Stimulated activated CD4-positive, alpha-beta T cell treated with anti-CD3 and anti-CD28 coated beads, Interleukin-2, amount 100 ng/mL, for 24 hours (primary cell): ENCODE measurements at regions not wholly inside any gene's neighbourhood (a gene's known extent, or its start where the extent isn't known, plus 50 kb on each side); places are given as distances from the start of the nearest gene placed in this dataset.

Experiments
- DNase-seq, 2 donors: peaks; one replicate each; pipeline ENCODE4 v3.0.0-alpha.2; 2020

DNA sequence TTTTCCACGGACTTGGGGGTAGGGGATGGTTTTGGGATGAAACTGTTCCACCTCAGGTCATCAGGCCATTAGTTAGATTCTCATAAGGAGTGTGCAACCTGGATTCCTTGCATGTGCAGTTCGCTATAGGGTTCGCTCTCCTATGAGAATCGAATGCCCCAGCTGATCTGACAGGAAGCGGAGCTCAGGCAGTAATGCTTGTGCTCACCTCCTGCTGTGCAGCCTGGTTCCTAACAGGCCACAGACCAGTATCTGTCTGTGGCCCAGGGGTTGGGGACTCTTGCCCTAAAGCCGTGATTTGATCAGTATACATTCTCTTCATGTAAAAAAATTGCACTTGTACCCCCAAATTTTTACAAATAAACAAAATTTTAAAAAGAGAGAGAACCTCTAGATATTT is 219.4 kb upstream of the CPNE8 start:
- DNase-seq: no peak

DNA sequence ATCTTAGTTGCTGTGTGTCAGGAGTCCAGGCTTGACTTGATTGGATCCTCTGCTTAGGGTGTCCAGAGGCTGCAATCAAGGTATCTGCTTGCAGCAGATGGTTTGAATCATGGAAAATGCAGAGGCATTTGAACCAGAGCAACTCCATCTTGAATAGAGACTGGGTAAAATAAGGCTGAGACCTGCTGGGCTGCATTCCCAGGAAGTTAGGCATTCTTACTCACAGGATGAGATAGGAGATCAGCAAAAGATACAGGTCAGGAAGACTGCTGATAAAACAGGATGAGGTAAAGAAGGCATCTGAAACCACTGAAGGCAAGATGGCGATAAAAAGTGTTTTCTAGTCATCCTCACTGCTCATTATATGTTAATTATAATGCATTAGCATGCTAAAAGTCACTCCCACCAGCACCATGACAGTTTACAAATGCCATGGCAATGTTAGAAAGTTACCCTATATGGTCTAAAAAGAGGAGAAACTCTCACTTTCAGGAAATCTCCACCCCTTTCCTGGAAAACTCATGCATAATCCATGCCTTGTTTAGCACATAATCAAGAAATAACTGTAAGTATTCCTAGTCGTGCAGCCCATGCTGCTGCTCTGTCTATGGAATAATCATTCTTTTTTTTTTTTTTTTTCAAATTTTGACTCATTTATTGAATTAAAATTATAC is 218.3 kb upstream of the CPNE8 start:
- no peak for DNase-seq

DNA sequence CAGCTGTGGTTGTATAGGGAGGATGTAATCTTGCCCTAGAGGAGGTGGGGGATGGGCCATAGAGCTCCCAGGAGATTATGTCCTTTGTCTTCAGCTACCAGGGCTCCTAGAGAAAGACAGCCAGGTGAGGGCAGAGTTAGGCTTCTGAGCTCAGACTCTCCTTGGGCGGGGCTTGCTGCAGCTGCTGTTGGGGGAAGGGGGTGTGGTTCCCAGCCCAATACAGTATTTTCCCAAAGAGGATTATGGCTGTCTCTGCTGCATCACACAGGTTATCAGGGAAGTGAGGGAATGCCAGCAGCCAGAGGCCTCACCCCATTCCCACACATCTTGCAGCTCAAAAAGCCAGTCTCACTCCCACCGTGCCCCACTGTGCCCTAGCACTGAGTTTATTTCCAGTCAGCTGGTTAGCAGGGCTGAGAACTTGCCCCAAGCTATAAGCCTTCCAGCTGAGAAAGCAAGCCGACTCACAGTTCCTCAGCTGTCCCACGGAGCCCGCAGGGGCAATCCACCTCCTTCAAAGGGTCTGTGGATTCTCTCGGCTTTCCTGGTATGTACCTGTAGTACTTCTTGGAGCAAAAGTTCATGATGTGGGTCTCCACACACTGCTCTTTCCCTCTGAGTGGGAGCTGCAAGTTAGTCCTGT is 217.3 kb upstream of the CPNE8 start:
- DNase-seq: no peak

DNA sequence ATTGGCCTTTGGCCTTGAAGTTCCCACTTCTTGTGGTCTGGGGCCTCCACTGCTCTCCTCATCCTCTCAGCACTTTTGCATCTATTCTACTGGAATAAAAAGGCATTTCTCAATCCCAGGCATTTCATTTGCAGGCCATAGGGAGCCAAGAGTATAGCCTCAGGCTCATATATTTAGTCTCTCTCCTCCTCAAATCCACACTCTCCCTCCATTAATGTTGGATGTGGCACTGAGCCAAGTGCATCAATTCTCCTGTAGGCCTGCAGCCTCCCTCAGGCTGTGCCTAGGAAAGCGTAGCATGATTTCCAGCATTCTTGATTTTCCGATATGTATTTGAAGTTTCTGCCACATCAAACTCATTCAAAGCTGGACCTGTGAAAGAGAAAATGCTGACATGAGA is 211.5 kb upstream of the CPNE8 start:
- no peak for DNase-seq

DNA sequence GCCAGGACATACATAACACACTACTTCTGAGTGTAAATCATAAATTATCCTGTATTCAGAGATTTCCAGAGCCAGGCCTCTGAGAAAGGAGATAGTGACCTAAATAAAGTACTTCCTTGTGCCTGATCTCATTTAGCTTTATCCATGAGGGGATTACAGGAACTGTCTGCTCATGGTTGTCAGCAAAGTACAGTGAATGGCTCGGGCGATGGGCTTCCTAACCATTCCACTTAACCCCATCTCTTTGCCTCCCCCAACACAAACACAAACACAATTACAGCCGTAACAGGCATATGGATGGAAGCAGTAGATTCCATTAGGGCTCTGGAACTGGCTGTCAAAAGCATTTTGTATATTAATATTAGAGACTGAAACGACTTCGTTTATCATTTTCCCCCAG is 206.7 kb upstream of the CPNE8 start:
- DNase-seq: no peak

DNA sequence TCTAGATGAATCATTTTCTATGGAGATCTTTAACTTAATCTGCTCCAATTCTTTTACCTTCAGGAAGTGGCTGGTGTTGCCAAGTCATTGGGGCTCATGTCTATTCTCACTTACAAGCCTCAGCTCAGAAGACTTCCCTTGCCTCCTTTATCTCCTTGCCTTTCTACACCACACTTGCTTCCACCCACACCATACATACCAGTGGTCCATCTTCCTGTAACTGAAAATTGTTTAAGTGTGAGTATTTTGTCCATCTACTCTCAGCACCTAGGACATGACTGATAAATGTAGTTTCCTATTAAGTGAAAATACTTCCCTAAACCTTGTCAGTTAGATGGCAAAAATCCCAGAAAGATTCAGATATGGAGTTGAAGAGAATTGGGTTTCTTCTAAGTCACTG is 199.7 kb upstream of the CPNE8 start:
- DNase-seq: no peak

DNA sequence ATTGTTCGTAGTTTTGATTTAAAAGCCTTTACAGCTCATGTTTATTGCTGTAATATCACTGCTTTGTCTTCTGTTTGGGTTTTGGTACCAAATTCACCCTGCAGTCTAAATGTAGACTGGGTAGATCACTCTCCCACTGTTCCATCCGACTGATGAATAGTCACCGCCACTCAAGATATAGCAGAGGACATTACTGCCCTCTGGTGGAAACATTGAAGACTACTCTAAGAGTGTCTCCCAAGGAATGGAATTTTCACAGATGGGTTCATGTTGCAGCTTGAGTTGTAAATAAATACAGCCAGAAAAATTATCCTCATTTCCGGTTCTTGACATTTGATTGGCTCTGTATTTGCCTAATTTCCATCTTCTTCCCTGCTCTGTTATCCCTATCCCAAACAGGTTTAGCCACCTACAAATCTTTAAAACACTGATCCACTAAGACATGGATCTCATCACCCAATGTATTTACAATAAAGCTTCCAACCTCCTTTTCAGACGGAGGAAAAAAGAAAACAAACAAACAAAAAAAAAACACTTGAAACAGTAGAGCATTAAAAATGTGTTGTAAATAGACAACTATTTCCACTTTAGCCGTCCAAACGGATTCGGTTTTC is 198.3 kb upstream of the CPNE8 start:
- no peak for DNase-seq

DNA sequence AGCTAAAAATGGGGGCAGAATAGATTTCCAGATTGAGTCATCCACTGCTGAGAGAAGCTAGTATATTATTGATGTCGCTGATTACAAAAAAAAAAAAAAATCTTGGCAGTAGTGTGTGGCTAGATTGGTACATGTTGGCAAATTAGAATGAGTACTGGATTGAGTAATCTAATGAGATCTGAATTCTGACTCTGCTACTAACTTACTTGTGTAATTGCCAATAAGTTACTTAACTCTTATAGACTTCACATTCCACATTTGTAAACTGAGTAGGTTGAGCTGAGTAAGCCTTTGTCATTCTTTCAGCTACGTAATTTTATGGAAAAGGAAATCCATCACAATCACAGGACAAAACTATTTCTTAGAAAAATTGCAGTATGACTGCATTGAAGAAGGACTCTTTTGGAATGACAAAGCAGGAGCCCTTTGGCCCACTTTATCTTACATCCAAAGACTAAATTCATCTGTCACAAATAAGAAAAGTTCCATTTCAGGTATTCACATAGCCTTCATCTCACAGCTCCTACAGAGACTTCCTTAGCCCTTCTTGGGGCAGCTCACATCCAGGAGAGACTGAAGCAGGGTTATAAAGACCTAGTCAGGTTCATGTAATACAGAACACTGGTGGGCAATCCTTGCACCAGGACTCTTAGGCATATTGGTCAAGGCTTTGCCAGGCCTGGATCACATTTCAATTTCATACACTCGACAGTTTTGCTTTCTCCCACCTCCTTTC is 197.3 kb upstream of the CPNE8 start:
- DNase-seq: no peak

DNA sequence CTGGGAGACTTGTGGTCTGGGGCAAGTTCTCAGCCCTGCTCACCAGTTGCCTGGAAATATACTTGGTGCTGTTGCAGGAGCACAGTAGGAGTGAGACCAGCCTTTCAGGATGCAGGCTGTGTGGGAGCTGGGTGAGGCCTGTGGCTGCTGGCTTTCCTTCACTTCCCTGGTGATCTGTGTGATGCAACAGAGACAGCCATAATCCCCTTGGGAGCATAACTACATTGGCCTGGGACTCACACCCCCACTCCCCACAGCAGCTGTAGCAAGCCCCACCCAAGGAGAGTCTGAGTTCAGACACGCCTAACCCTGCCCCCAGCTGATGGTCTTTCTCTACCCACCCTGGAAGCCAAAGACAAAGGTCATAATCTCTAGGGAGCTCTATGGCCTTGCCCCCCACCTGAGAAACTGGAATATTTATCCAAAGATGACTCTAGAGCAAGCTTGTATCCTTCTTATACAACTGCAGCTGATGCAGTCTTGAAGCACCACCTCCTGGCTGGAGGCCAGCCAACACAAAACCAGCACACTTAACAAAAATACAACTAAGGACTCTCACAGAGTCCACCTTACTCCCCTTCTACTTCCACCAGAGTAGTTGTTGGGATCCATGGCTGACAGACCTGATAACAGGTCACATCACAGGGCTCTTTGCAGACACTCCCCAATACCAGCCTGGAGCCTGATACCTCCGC is 190.4 kb upstream of the CPNE8 start:
- no peak for DNase-seq

DNA sequence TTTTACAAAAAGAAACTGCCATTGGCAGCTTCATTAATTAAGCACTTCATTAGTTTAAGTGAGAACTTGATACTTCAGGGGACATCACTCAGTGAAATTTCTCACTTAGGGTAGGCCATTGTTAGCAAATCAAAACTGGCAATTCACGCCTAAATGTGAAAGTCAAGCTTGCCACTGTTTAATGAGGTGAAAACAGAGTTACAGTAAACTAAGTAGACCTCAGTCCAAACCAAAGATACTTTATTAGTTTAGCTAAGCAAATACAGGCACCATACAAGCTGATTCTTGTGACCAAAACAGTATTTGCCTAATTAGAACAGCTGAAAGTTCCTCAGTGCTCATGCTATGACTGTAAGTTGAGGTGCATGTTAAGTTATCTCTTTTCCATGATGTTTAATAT is 176.5 kb upstream of the CPNE8 start:
- DNase-seq: no peak

DNA sequence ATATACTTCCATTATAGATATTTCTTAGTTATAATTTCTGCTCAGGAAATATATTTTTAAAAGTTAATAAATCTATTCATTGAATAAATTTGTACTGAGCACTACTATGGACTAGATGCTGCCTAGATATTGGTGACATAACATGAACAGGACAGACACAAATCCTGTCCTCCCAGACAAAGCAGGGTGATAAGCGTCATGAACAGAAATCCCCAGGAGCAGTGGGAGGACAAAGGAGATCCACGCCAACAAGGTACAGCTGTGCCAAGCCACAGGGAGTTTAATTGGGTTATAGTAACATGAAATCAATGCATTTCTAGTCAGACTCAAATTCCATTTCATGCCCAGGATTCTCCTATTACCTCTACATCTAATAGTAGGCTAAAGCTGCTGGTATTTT is 171.8 kb upstream of the CPNE8 start:
- no peak for DNase-seq

DNA sequence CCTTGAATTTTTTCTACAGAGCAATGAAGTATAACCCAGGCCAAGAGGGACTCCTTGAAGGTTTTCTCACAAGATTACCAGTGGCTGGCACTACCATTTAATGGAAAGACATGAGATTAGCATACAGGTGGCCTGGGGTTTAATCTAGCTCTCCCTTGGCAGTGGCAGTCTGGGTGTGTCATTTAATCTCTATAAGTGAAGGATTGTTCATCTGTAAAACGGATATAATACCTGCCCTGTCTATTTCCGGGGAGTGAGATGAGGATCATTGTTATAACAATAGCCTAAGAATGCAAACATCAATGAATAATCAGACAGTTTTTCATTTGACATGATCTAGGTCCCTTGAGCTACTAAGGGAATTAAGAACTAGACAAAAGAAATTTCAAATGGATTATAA is 168.7 kb upstream of the CPNE8 start:
- no peak for DNase-seq

DNA sequence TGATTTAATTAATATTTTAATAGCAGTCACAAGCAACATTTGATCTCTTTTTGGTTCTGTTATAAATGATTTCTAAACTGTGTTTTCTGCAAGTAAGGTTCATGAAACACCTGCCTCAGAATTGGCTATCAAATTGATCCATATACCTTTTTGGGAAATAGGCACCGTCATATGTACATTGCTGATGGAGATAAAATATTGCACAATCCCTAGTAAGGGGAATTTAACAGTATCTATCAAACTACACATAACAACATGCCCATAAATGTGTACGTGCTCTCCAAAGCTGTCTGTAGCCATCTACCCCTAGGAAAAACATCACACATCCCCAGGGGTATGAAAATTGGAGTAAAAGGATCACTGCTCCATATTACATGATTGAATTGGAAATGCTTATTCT is 167.3 kb upstream of the CPNE8 start:
- no peak for DNase-seq

DNA sequence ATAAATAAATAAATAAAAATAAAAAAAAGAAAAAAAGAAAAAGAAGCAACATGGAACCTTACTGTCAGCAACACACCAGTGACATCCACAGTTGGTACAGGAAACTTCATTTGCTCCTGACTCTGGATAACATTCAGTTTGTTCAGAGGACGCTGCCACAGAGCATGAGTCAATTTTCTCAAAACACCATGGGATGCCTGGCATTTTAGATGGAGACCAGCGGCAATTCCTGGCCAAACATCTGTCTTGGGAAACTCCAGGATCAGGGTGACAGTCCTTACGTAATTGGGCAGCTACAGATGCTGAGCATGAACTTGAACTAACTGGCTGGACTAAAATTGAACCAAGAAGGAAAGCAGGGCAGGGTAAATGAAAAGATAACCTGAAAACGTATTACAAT is 166.2 kb upstream of the CPNE8 start:
- DNase-seq: no peak

DNA sequence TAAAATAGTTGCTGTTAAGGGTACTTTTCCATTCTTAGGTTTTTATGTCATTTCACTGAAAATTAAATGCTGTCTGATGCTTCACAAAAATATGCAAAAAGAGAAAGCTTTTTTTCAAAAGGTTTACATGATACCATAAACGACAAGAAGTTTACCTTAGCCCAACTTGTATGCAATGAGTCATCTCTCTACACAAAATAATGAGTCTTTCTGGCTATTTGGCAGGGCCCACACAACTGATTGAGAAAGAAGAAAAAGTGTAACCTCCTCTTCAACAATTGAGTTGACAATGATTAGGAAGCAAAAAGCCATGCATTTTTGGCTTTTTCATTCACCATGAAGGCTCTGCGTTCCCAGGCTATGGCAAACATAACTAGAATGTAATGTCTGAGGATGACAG is 165.4 kb upstream of the CPNE8 start:
- DNase-seq: no peak

DNA sequence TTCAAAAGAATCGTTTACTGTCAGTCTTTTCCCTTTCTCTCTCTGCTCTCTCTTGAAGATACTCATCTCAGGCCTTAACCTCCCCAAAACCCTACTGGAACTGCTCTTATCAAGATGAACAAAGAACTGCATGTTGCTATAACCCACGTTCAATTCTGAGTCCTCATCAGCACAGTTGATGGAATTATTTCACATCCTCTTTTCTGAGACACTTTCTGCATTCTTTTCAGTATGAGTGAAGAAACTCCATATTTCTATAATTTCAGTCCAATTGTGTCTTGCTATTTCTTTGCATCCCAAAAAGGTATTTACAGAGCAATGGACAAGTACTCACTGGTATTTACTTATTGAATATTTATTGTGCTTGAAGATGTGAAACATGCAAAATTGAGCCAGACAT is 160.1 kb upstream of the CPNE8 start:
- DNase-seq: no peak

DNA sequence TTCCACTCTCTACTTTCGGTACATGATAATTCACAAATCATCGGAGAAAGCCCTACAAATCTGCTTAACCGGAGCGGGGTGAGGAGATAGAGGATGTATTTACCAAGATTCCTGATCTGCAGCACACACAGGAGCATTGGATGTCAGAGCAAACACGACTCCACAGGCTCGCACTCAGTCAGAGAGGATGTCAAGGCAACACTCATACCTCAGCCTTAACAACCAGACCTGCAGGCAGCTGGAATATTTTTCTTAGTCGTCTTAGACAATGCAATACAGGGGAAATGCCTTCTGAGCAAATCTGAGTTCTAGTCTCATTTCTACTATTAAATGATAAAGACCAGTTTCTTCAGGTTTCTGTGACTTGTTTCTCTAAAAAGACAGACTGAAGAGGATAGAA is 159.3 kb upstream of the CPNE8 start:
- no peak for DNase-seq

DNA sequence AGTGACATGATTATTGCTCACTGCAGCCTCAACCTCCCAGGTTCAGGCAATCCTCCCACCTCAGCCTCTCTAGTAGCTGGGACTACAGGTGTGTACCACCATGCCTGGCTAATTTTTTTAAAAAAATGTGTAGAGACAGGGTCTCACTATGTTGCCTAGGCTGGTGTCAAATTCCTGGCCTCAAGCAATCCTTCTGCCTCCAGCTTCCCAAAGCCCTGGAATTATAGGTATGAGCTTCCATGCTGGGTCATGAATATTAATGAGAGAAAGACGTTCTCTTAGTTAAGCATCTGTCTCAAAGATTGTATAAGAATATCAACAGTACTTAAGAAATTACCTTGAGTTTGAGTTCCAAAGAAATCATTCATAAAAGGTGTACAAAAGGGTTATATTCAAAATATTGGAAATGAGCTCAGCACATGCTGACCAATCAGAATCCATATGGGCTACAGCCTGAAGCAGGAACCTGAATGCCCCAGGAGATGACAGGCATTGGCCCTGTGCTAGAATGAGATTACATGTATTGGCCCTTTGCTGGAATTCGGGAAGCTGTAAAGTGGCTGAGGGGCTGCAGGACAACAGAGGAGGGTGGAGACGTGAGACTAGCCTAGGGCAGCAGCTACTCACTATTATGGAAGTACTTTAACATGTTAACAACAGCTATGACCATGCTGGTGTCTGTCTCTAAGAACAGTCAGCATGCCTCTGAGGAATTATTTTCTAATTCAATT is 157.0 kb upstream of the CPNE8 start:
- DNase-seq: no peak

DNA sequence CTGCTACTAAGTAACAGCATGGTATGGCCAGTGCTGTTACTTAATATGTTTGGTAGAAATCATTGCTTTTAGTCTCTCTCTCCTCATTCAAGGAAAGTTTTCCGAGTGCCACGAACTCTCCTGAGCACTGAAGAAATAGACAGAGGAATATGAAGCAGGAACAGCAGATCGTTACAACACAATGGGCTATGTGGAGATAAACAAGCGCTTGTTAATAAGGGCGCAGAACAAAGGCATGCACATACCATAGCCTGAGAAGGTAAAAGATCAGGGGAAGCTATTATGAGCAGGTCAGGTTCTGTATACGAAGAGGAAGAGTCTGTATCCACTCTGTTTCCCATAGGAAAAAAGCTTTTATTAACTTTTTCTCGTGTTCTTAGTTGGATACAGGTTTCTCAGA is 156.2 kb upstream of the CPNE8 start:
- DNase-seq: no peak

DNA sequence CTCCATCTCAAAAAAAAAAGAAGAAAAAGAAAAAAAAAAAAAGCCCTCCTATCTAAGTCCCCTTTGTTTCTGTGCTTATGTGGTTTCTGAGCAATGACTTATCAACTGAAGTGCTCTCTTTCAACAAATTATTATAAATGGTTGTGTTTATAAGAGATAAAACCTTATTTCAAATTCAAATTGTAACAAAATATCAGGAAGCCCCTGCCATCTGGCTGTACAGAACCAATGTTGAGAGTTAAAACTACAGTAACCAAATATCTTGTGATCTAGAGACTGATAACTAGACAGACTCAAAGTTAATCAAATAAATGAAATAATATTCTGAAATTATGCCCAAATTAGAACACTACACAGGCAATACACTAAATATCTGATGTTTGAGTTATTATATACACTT is 143.0 kb upstream of the CPNE8 start:
- no peak for DNase-seq

DNA sequence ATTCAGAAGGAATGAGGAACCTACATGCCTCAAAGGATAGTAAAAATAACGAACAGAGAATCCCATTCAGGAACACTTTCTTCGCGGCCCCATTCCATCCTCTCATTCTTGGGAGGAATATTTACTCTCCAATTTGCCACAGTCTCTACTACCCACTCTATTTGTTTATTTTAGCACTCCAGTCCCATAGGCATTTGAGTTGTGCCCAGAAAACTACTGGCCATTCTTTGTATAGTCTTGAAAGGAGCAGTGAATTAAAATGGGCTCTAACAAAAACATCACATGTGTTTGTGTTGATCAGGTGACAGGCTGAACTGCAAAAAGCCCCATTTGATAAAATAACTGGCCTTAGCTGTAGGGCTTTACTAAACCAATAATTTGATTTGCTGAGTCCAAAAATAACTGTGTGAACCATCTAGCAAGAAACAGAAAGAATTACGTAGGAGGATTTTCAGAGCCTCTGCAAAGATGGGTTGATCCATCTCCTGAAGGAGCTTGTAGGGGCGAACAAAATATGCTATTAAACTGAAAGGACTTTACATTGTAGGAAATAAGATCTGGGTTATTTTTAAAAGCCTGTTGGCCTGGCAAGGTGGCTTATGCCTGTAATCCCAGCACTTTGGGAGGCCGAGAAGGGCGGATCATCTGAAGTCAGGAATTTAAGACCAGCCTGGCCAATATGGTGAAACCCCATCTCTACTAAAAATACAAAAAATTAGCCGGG is 142.3 kb upstream of the CPNE8 start:
- no peak for DNase-seq

DNA sequence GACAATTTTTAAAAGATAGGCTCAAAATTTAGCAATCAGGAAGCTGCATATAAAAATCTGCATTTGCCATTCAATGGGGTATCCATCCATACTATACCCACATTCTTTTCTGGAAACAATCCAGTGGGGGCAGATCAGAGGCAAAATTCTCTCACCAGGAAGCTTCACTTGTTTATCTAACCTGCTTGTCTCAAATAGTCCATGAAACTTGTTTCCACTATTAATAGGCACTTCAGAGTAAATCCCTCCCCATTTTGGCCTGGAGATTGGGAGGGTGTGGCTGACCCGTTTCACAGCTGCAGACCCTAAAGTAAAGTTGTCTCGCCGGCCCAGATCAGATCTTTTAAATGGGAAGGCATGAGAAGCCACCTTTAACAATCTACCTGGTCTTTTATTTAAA is 139.4 kb upstream of the CPNE8 start:
- DNase-seq: no peak
